NT2/D1 (cell line): ENCODE measurements at regions not wholly inside any gene's neighbourhood (a gene's known extent, or its start where the extent isn't known, plus 50 kb on each side); places are given as distances from the start of the nearest gene placed in this dataset.

Experiments
- SUZ12 ChIP-seq: IDR thresholded peaks from 2 replicates; pipeline ENCODE4 v1.6.1; 2011; ENCODE audit not compliant: insufficient read length, insufficient read depth; ENCODE audit errors: extremely low read depth
- YY1 ChIP-seq: IDR thresholded peaks from 2 replicates; pipeline ENCODE4 v1.6.1; 2011; ENCODE audit not compliant: insufficient read length, insufficient read depth
- ZNF274 ChIP-seq: IDR thresholded peaks from 2 replicates; pipeline ENCODE4 v1.6.1; 2011; ENCODE audit warnings: mild to moderate bottlenecking, low read depth, low read length

GRCh38 chr6:22231616-22232015 is 65.2 kb downstream of the PRL start:
- no peak for TF ChIP-seq SUZ12
- no peak for TF ChIP-seq ZNF274
- TF ChIP-seq YY1: no peak
